ENCODE measurements at regions not wholly inside any gene's neighbourhood (a gene's known extent, or its start where the extent isn't known, plus 50 kb on each side); places are given as distances from the start of the nearest gene placed in this dataset.

DNA sequence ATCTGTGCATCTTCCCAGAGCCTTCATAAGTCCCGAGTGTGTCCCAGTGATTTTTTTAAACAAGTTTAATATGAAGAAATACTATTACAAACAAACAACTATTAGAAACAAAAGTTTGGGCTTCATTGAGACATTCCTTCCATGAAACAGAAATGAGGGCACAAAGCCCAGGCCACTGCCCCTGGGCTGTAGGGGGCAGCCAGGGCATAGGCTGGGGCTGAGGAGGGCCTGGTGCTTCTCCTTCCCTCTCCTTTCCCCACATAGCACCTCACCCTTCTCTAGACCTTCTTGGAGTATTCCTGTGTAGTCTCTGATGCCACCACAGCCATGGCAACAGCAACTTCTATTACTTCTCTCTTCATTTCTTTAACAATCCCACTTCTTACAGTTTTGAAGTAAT is 348.2 kb downstream of the IRX2 start:
- ChIA-PET POLR2A (no interaction called here), CTCF (no interaction called here), RAD21 (ENCODE audit: low non-redundant PET in 1 of 2, low total read pairs in 2 of 2, uncharacterized antibody in 2 of 2, unreplicated experiment in 2 of 2) (no interaction called here)
- Histone ChIP-seq H2AFZ (ENCODE audit: low read depth, low read length, poor library complexity, severe bottlenecking) (no peak overlapping the region), H3K9me3 (ENCODE audit: control insufficient read depth in 1 of 2, insufficient read depth in 1 of 2, low read depth in 1 of 2, low read length in 2 of 2) (peaks cover 0 to 18% of the 10 kb centered on the region in 2 experiments; a peak in 1 of 4 replicates), H3K9me2 (ENCODE audit: insufficient read depth) (no peaks in the 10 kb centered on the region), H3K79me2 (ENCODE audit: insufficient read depth, low read length) (no peaks in the 10 kb centered on the region), H3K36me3 (ENCODE audit: control insufficient read depth in 1 of 2, insufficient read depth in 2 of 2, low read length in 2 of 2) (no peaks in the 10 kb centered on the region), H3K4me2 (ENCODE audit: low read length) (no peak overlapping the region), H3K4me3 (replicated peaks in 1 of 2; ENCODE audit: low read depth in 1 of 2, low read length in 2 of 2) (no peak overlapping the region), H3K27ac (ENCODE audit: low read depth, low read length) (no peak overlapping the region), H4K20me1 (ENCODE audit: insufficient read depth) (no peaks in the 10 kb centered on the region), H3K9ac (ENCODE audit: low read length) (no peak overlapping the region), H3K4me1 (ENCODE audit: control insufficient read depth in 1 of 2, insufficient read depth in 2 of 2, low read length in 2 of 2) (no peaks in the 10 kb centered on the region), H3K27me3 (ENCODE audit: insufficient read depth, low read length) (no peaks in the 10 kb centered on the region)
- ATAC-seq (no peak), DNase-seq (ENCODE audit: low read depth, low spot score) (no peak)
- BruUV-seq (replicated peaks) = no TSS peak
- intact Hi-C loops (cut with micrococcal nuclease) = no loop called here
- TF ChIP-seq, protein P1, sequence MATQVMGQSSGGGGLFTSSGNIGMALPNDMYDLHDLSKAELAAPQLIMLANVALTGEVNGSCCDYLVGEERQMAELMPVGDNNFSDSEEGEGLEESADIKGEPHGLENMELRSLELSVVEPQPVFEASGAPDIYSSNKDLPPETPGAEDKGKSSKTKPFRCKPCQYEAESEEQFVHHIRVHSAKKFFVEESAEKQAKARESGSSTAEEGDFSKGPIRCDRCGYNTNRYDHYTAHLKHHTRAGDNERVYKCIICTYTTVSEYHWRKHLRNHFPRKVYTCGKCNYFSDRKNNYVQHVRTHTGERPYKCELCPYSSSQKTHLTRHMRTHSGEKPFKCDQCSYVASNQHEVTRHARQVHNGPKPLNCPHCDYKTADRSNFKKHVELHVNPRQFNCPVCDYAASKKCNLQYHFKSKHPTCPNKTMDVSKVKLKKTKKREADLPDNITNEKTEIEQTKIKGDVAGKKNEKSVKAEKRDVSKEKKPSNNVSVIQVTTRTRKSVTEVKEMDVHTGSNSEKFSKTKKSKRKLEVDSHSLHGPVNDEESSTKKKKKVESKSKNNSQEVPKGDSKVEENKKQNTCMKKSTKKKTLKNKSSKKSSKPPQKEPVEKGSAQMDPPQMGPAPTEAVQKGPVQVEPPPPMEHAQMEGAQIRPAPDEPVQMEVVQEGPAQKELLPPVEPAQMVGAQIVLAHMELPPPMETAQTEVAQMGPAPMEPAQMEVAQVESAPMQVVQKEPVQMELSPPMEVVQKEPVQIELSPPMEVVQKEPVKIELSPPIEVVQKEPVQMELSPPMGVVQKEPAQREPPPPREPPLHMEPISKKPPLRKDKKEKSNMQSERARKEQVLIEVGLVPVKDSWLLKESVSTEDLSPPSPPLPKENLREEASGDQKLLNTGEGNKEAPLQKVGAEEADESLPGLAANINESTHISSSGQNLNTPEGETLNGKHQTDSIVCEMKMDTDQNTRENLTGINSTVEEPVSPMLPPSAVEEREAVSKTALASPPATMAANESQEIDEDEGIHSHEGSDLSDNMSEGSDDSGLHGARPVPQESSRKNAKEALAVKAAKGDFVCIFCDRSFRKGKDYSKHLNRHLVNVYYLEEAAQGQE (IDR thresholded peaks at IDR 0.05; ENCODE audit: low read depth) = no peak
- no peak for TF ChIP-seq RAD21 (IDR thresholded peaks at IDR 0.05; ENCODE audit: low read depth)
- TF ChIP-seq ZNF274 (IDR thresholded peaks at IDR 0.05; ENCODE audit: low read depth, low read length) = no peak
- no peak for TF ChIP-seq SIN3A (IDR thresholded peaks at IDR 0.05; ENCODE audit: low read depth)
- TF ChIP-seq SP1 (IDR thresholded peaks at IDR 0.05; ENCODE audit: low read depth) = no peak
- TF ChIP-seq SRF (IDR thresholded peaks at IDR 0.05; ENCODE audit: low read depth) = no peak
- TF ChIP-seq, protein P2, sequence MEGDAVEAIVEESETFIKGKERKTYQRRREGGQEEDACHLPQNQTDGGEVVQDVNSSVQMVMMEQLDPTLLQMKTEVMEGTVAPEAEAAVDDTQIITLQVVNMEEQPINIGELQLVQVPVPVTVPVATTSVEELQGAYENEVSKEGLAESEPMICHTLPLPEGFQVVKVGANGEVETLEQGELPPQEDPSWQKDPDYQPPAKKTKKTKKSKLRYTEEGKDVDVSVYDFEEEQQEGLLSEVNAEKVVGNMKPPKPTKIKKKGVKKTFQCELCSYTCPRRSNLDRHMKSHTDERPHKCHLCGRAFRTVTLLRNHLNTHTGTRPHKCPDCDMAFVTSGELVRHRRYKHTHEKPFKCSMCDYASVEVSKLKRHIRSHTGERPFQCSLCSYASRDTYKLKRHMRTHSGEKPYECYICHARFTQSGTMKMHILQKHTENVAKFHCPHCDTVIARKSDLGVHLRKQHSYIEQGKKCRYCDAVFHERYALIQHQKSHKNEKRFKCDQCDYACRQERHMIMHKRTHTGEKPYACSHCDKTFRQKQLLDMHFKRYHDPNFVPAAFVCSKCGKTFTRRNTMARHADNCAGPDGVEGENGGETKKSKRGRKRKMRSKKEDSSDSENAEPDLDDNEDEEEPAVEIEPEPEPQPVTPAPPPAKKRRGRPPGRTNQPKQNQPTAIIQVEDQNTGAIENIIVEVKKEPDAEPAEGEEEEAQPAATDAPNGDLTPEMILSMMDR (IDR thresholded peaks at IDR 0.05 in 2 of 3, conservative IDR thresholded peaks at IDR 0.05 in 1 of 3; ENCODE audit: borderline replicate concordance in 1 of 3, insufficient read depth in 1 of 3, low read depth in 2 of 3, low read length in 2 of 3) = no peak
- TF ChIP-seq, protein P3, sequence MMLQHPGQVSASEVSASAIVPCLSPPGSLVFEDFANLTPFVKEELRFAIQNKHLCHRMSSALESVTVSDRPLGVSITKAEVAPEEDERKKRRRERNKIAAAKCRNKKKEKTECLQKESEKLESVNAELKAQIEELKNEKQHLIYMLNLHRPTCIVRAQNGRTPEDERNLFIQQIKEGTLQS (IDR thresholded peaks at IDR 0.05) = no peak
- TF ChIP-seq YY1 (IDR thresholded peaks at IDR 0.05; ENCODE audit: extremely low read depth, insufficient replicate concordance, low read depth, low read length) = no peak

All from HCT116 (cell line).